H1 (cell line): ENCODE measurements at regions not wholly inside any gene's neighbourhood (a gene's known extent, or its start where the extent isn't known, plus 50 kb on each side); places are given as distances from the start of the nearest gene placed in this dataset.

Experiments
- CTCF ChIA-PET: fragments of 300-600 bp; sonication (Branson Sonifier 250); formaldehyde crosslinking; loops from one replicate; lab custom pipeline; 2021; ENCODE audit not compliant: partially characterized antibody; lab: Charles Lee
- POLR2A ChIA-PET: fragments of 300-600 bp; sonication (Branson Sonifier 250); formaldehyde crosslinking; loops from one replicate; lab custom pipeline; 2021; ENCODE audit warnings: inconsistent platforms; ENCODE audit not compliant: partially characterized antibody; lab: Charles Lee
- DNase-seq, 2 experiments: peaks; one replicate each; pipeline versions ENCODE4 v3.0.0 to v3.0.0-alpha.2; 2010 to 2022; ENCODE audit warnings: low spot score in 2 of 2, low read depth in 1 of 2, mixed read lengths in 1 of 2
- FAIRE-seq: peaks from 2 replicates; lab custom pipeline; 2011; peaks lifted over from hg19 to GRCh38; lab: Jason Lieb, UNC
- H2AFZ ChIP-seq: 2 replicates; pipeline ENCODE4 v1.8.1; 2012; ENCODE audit warnings: low read length, inconsistent platforms
- H2AK5ac ChIP-seq: 2 replicates; pipeline ENCODE4 v1.6.1; 2013; ENCODE audit warnings: low read depth, low read length
- H2BK120ac ChIP-seq: replicated peaks from 2 replicates; pipeline ENCODE3; 2013; ENCODE audit warnings: low read depth, low read length, inconsistent platforms
- H2BK12ac ChIP-seq: 2 replicates; pipeline ENCODE4 v1.6.1; 2013; ENCODE audit warnings: low read depth, low read length
- H2BK15ac ChIP-seq: 2 replicates; pipeline ENCODE4 v1.6.1; 2013; ENCODE audit warnings: low read length
- H2BK20ac ChIP-seq: 2 replicates; pipeline ENCODE4 v1.6.1; 2013; ENCODE audit warnings: low read length
- H2BK5ac ChIP-seq: 2 replicates; pipeline ENCODE4 v1.6.1; 2013; ENCODE audit warnings: low read depth, low read length
- H3K14ac ChIP-seq: 2 replicates; pipeline ENCODE4 v1.6.1; 2013; ENCODE audit warnings: inconsistent platforms; ENCODE audit not compliant: insufficient read length
- H3K18ac ChIP-seq: 2 replicates; pipeline ENCODE4 v1.6.1; 2013; ENCODE audit warnings: low read length; ENCODE audit errors: extremely low read depth
- H3K23ac ChIP-seq: 2 replicates; pipeline ENCODE4 v1.6.1; 2013; ENCODE audit warnings: inconsistent platforms; ENCODE audit not compliant: insufficient read length
- H3K23me2 ChIP-seq: 2 replicates; pipeline ENCODE4 v1.6.1; 2013; ENCODE audit warnings: low read depth, low read length
- H3K27ac ChIP-seq: 2 replicates; pipeline ENCODE4 v1.6.1; 2011; ENCODE audit warnings: low read depth, low read length, inconsistent platforms
- H3K27me3 ChIP-seq, 4 experiments: replicated peaks in 1 of 4; 1 replicate in 1 of 4; 2 replicates in 3 of 4; pipeline versions ENCODE4 v1.6.1 to v1.8.1; 2011 to 2013; ENCODE audit warnings: low read length in 3 of 4, mild to moderate bottlenecking in 3 of 4, inconsistent platforms in 2 of 4, mixed read lengths in 2 of 4, moderate library complexity in 1 of 4; ENCODE audit not compliant: control insufficient read depth in 3 of 4, insufficient read depth in 3 of 4; ENCODE audit errors: extremely low read depth in 1 of 4
- H3K36me3 ChIP-seq, 4 experiments: 2 replicates each; pipeline versions ENCODE4 v1.6.1 to v1.8.1; 2011 to 2013; ENCODE audit warnings: mild to moderate bottlenecking in 4 of 4, low read length in 3 of 4, moderate library complexity in 2 of 4, control low read depth in 1 of 4, inconsistent platforms in 1 of 4; ENCODE audit not compliant: insufficient read depth in 4 of 4, control insufficient read depth in 2 of 4
- H3K4ac ChIP-seq: replicated peaks from 2 replicates; pipeline ENCODE3; 2013; ENCODE audit warnings: low read length, low read depth, mixed read lengths, inconsistent platforms; ENCODE audit not compliant: insufficient read length
- H3K4me1 ChIP-seq, 4 experiments: replicated peaks in 1 of 4; 1 replicate in 1 of 4; 2 replicates in 3 of 4; pipeline versions ENCODE4 v1.6.1 to v1.8.1; 2011 to 2013; ENCODE audit warnings: low read length in 3 of 4, inconsistent platforms in 2 of 4, mixed read lengths in 1 of 4; ENCODE audit not compliant: insufficient read depth in 4 of 4, control insufficient read depth in 3 of 4
- H3K4me2 ChIP-seq, 2 experiments: 2 replicates each; pipeline versions ENCODE4 v1.6.1 to v1.8.1; 2011 to 2013; ENCODE audit warnings: low read depth in 2 of 2, low read length in 2 of 2, control low read depth in 1 of 2, inconsistent platforms in 1 of 2, mild to moderate bottlenecking in 1 of 2; ENCODE audit not compliant: insufficient read depth in 1 of 2
- H3K4me3 ChIP-seq, 4 experiments: fragments of 200-600, 300-600 bp in 1 of 4; sonication (generic), shearing (Covaris generic), sonication (Bioruptor Twin) in 1 of 4; 2 replicates each; pipeline versions ENCODE4 v1.5.1 to v1.8.1; 2011 to 2016; ENCODE audit warnings: low read length in 4 of 4, low read depth in 3 of 4, control low read depth in 2 of 4, inconsistent platforms in 2 of 4, mild to moderate bottlenecking in 2 of 4, mixed read lengths in 1 of 4, moderate library complexity in 1 of 4; ENCODE audit not compliant: insufficient read depth in 2 of 4; ENCODE audit errors: extremely low read depth in 1 of 4
- H3K56ac ChIP-seq: replicated peaks from 2 replicates; pipeline ENCODE3; 2013; ENCODE audit warnings: low read depth, mild to moderate bottlenecking, mixed read lengths, low read length, inconsistent platforms; ENCODE audit not compliant: insufficient read length
- H3K79me1 ChIP-seq: 2 replicates; pipeline ENCODE4 v1.6.1; 2013; ENCODE audit warnings: low read depth, low read length, control low read depth
- H3K79me2 ChIP-seq, 2 experiments: 2 replicates each; pipeline versions ENCODE4 v1.6.1 to v1.8.1; 2012 to 2013; ENCODE audit warnings: low read length in 2 of 2, mild to moderate bottlenecking in 2 of 2, inconsistent platforms in 1 of 2; ENCODE audit not compliant: insufficient read depth in 2 of 2, control insufficient read depth in 1 of 2
- H3K9ac ChIP-seq, 4 experiments: replicated peaks in 1 of 4; 1 replicate in 1 of 4; 2 replicates in 3 of 4; pipeline versions ENCODE4 v1.6.1 to v1.8.1; 2011 to 2013; ENCODE audit warnings: low read depth in 3 of 4, low read length in 3 of 4, control low read depth in 2 of 4, mild to moderate bottlenecking in 2 of 4, moderate library complexity in 2 of 4, inconsistent platforms in 1 of 4; ENCODE audit errors: extremely low read depth in 1 of 4
- H3K9me3 ChIP-seq, 2 experiments: 2 replicates each; pipeline versions ENCODE4 v1.6.1 to v1.8.1; 2012 to 2013; ENCODE audit warnings: mild to moderate bottlenecking in 2 of 2, moderate library complexity in 2 of 2, control low read depth in 1 of 2, inconsistent platforms in 1 of 2, low read depth in 1 of 2, low read length in 1 of 2, mixed read lengths in 1 of 2; ENCODE audit not compliant: insufficient read depth in 2 of 2
- H4K20me1 ChIP-seq, 2 experiments: replicated peaks in 1 of 2; 2 replicates each; pipeline versions ENCODE3 to v1.8.1; 2011 to 2013; ENCODE audit warnings: inconsistent platforms in 2 of 2, low read length in 2 of 2, mild to moderate bottlenecking in 1 of 2; ENCODE audit not compliant: insufficient read depth in 2 of 2, control insufficient read depth in 1 of 2
- H4K5ac ChIP-seq: 2 replicates; pipeline ENCODE4 v1.6.1; 2013; ENCODE audit warnings: low read length, low read depth, mixed read lengths, inconsistent platforms; ENCODE audit not compliant: insufficient read length
- H4K8ac ChIP-seq: 2 replicates; pipeline ENCODE4 v1.8.0; 2013; ENCODE audit warnings: mild to moderate bottlenecking, moderate library complexity, low read length, inconsistent platforms; ENCODE audit not compliant: insufficient read depth; ENCODE audit errors: extremely low read depth
- H4K91ac ChIP-seq: replicated peaks from 2 replicates; pipeline ENCODE3; 2013; ENCODE audit warnings: low read length, mixed read lengths, inconsistent platforms; ENCODE audit not compliant: insufficient read length
- HDAC6 ChIP-seq: IDR thresholded peaks from one replicate; pipeline ENCODE4 v1.7.1; 2012; ENCODE audit warnings: low read depth, mild to moderate bottlenecking, inconsistent platforms, low read length, moderate library complexity
- SIN3A ChIP-seq, 2 experiments: IDR thresholded peaks in 1 of 2; conservative IDR thresholded peaks in 1 of 2; 2 replicates each; pipeline ENCODE4 v1.6.1; 2011 to 2012; ENCODE audit warnings: low read length in 2 of 2, improper control_type of control experiment in 1 of 2, low read depth in 1 of 2, mild to moderate bottlenecking in 1 of 2
- SIX5 ChIP-seq: IDR thresholded peaks from 2 replicates; pipeline ENCODE4 v1.6.1; 2011; ENCODE audit warnings: mild to moderate bottlenecking, low read depth, low read length
- ZNF274 ChIP-seq: IDR thresholded peaks from 2 replicates; pipeline ENCODE4 v1.7.0; 2012; ENCODE audit warnings: low read length, borderline replicate concordance; ENCODE audit errors: extremely low read depth
- WGBS, 2 experiments: shearing (Covaris generic) in 1 of 2; methylation state at CpG; one replicate each; pipeline versions ENCODE4 v1.1.6 to v1.1.7; 2013 to 2015; ENCODE audit warnings: low lambda C conversion rate in 2 of 2, mixed read lengths in 2 of 2, inconsistent platforms in 1 of 2, low coverage in 1 of 2, missing lambda C conversion rate in 1 of 2; ENCODE audit not compliant: insufficient replicate concordance in 2 of 2, insufficient coverage in 1 of 2, insufficient read length in 1 of 2; ENCODE audit errors: extremely low coverage in 1 of 2, missing lambda C conversion rate in 1 of 2; 5-methylcytosine and 5-hydroxymethylcytosine counted together

- Histone ChIP-seq H3K36me3 (no peaks in the 10 kb centered on the region), H2BK120ac (no peak overlapping the region), H3K23me2 (no peaks in the 10 kb centered on the region), H2BK20ac (no peak overlapping the region), H3K9me3 (no peaks in the 10 kb centered on the region), H4K91ac (no peak overlapping the region), H3K4me3 (no peak overlapping the region), H3K27ac (no peak overlapping the region), H2BK5ac (no peak overlapping the region), H2BK15ac (no peak overlapping the region), H3K56ac (no peak overlapping the region), H3K9ac (no peak overlapping the region), H4K8ac (no peak overlapping the region), H3K4me2 (no peak overlapping the region), H2BK12ac (no peak overlapping the region), H3K79me2 (no peaks in the 10 kb centered on the region), H3K4me1 (no peaks in the 10 kb centered on the region), H2AK5ac (no peak overlapping the region), H3K27me3 (no peaks in the 10 kb centered on the region), H4K20me1 (no peaks in the 10 kb centered on the region), H3K79me1 (no peaks in the 10 kb centered on the region), H3K23ac (no peak overlapping the region), H3K14ac (no peak overlapping the region), H3K18ac (no peak overlapping the region), H2AFZ (no peak overlapping the region), H3K4ac (no peak overlapping the region), H4K5ac (no peak overlapping the region)
- TF ChIP-seq ZNF274 (no peak), SIN3A (conservative IDR thresholded peaks at IDR 0.05 in 1 of 2, IDR thresholded peaks at IDR 0.05 in 1 of 2; ENCODE audit: low read depth in 1 of 2, low read length in 2 of 2) (no peak), SIX5 (no peak), HDAC6 (no peak)
- 87% methylated on average over 1 of the region's 1 CpG; no CpG with 5 or more reads in 1 of the 2 experiments for WGBS, 2 experiments
- FAIRE-seq, result no peak
- POLR2A ChIA-PET, result no interaction called here
- no peak for DNase-seq
- CTCF ChIA-PET, result no interaction called here
These were observed 1287.5 kb upstream of the NXPH2 start for GRCh38 chr2:140067661-140068060.
